HL-60 (cell line): ENCODE measurements at regions not wholly inside any gene's neighbourhood (a gene's known extent, or its start where the extent isn't known, plus 50 kb on each side); places are given as distances from the start of the nearest gene placed in this dataset.

Source experiments
- CTCF ChIP-seq: IDR thresholded peaks from one replicate; pipeline ENCODE4 v1.5.1; 2011; ENCODE audit warnings: low read length, control low read depth, inconsistent platforms; ENCODE audit not compliant: insufficient read depth
- POLR2AphosphoS5 ChIP-seq: IDR thresholded peaks from 2 replicates; pipeline ENCODE4 v1.6.1; 2012; ENCODE audit warnings: low read depth
- SPI1 ChIP-seq: IDR thresholded peaks from 2 replicates; pipeline ENCODE4 v1.6.1; 2012; ENCODE audit warnings: low read depth, mild to moderate bottlenecking, borderline replicate concordance

GRCh38 chr11:16474659-16475058 lies 118.3 kb upstream of the SOX6 start:
- TF ChIP-seq CTCF (no peak), POLR2AphosphoS5 (no peak), SPI1 (no peak)
